K562 (cell line): ENCODE measurements at regions not wholly inside any gene's neighbourhood (a gene's known extent, or its start where the extent isn't known, plus 50 kb on each side); places are given as distances from the start of the nearest gene placed in this dataset.

ENCODE experiments used
- ATAC-seq: fragments of 200-7000 bp; cut with Tn5 transposase; 3 replicates; pipeline ENCODE4 v1.9.1; 2020; ENCODE audit warnings: moderate library complexity
- BruUV-seq: library from RNA; stranded (reverse); fragments of 400-500 nt; replicated peaks from 2 replicates; lab custom pipeline; 2021; lab: Mats Ljungman, UMichigan
- CTCF ChIA-PET: fragments of 300-600 bp; formaldehyde crosslinking; extraction: SDS; loops from one replicate; lab custom pipeline; 2021; ENCODE audit warnings: low intra/inter-chr PET ratio; lab: Yijun Ruan, JAX
- POLR2A ChIA-PET: fragments of 300-600, 350-650 bp; sonication (Branson Sonifier 250); formaldehyde crosslinking; extraction: SDS; loops from one replicate; lab custom pipeline; 2021; ENCODE audit warnings: antibody characterized with exemption, inconsistent platforms; lab: Yijun Ruan, JAX
- DNase-seq, 4 experiments: peaks; one replicate each; pipeline versions ENCODE4 v3.0.0 to v3.0.0-alpha.2; 2011 to 2018; ENCODE audit warnings: low spot score in 3 of 4, mixed read lengths in 3 of 4; ENCODE audit errors: extremely low read depth in 1 of 4
- FAIRE-seq: peaks from 2 replicates; lab custom pipeline; 2011; peaks lifted over from hg19 to GRCh38; lab: Jason Lieb, UNC
- H2AFZ ChIP-seq: 2 replicates; pipeline ENCODE4 v1.6.0; 2011; ENCODE audit warnings: low read depth, low read length, control low read depth, inconsistent platforms
- H3K27ac ChIP-seq: fragments of 200-600 bp; 3 replicates; pipeline ENCODE4 v1.8.0; 2011; ENCODE audit warnings: low read depth, mild to moderate bottlenecking, control low read depth, inconsistent platforms, low read length, moderate library complexity, mixed read lengths; ENCODE audit errors: extremely low read depth
- H3K27me3 ChIP-seq, 2 experiments: fragments of 300-600 bp in 1 of 2; 2 replicates in 1 of 2; 3 replicates in 1 of 2; pipeline versions ENCODE4 v1.6.0 to v1.8.0; 2011; ENCODE audit warnings: inconsistent platforms in 2 of 2, low read length in 2 of 2, mild to moderate bottlenecking in 1 of 2, mixed read lengths in 1 of 2, moderate library complexity in 1 of 2; ENCODE audit not compliant: control insufficient read depth in 2 of 2, insufficient read depth in 2 of 2
- H3K36me3 ChIP-seq: fragments of 300-600 bp; 3 replicates; pipeline ENCODE4 v1.8.0; 2011; ENCODE audit warnings: mild to moderate bottlenecking, low read length, inconsistent platforms; ENCODE audit not compliant: control insufficient read depth, insufficient read depth
- H3K4me1 ChIP-seq, 2 experiments: fragments of 200-600 bp in 1 of 2; replicated peaks in 1 of 2; 2 replicates in 1 of 2; 3 replicates in 1 of 2; pipeline versions ENCODE4 v1.5.1 to v1.8.0; 2011; ENCODE audit warnings: inconsistent platforms in 2 of 2, low read length in 2 of 2, mild to moderate bottlenecking in 1 of 2, mixed read lengths in 1 of 2, moderate library complexity in 1 of 2; ENCODE audit not compliant: control insufficient read depth in 2 of 2, insufficient read depth in 2 of 2
- H3K4me2 ChIP-seq: 2 replicates; pipeline ENCODE4 v1.6.1; 2011; ENCODE audit warnings: low read length, control low read depth, inconsistent platforms, mixed read lengths; ENCODE audit not compliant: insufficient read depth
- H3K4me3 ChIP-seq: fragments of 200-600 bp; sonication (generic), shearing (Covaris generic); 2 replicates; pipeline ENCODE4 v1.5.1; 2016; ENCODE audit warnings: control low read depth, inconsistent platforms
- H3K79me2 ChIP-seq: fragments of 200-600 bp; 3 replicates; pipeline ENCODE4 v1.8.0; 2011; ENCODE audit warnings: low read length, inconsistent platforms; ENCODE audit not compliant: control insufficient read depth, insufficient read depth
- H3K9ac ChIP-seq, 2 experiments: 2 replicates each; pipeline versions ENCODE4 v1.6.0 to v1.6.1; 2011; ENCODE audit warnings: low read depth in 2 of 2, low read length in 2 of 2, control low read depth in 1 of 2, inconsistent platforms in 1 of 2, mild to moderate bottlenecking in 1 of 2, mixed read lengths in 1 of 2; ENCODE audit not compliant: insufficient read depth in 1 of 2
- H3K9me1 ChIP-seq: one replicate; pipeline ENCODE4 v1.6.0; 2011; ENCODE audit warnings: inconsistent platforms, mild to moderate bottlenecking, low read length, moderate library complexity; ENCODE audit not compliant: control insufficient read depth, insufficient read depth
- H3K9me3 ChIP-seq: replicated peaks from 2 replicates; pipeline ENCODE4 v1.5.1; 2011; ENCODE audit warnings: low read depth, low read length, inconsistent platforms; ENCODE audit not compliant: control insufficient read depth, insufficient read depth
- H4K20me1 ChIP-seq: replicated peaks from 2 replicates; pipeline ENCODE4 v1.6.1; 2011; ENCODE audit warnings: low read length, inconsistent platforms, mixed read lengths; ENCODE audit not compliant: control insufficient read depth, insufficient read depth
- ADNP ChIP-seq: fragments of 200-800 bp; sonication (Bioruptor generic); IDR thresholded peaks from 2 replicates; pipeline ENCODE4 v1.6.1; 2016; ENCODE audit warnings: missing genetic modification characterization, missing compliant biosample characterization
- ARID3A ChIP-seq: IDR thresholded peaks from 2 replicates; pipeline ENCODE4 v1.6.1; 2012; ENCODE audit warnings: low read depth, low read length, improper control_type of control experiment, borderline replicate concordance
- BDP1 ChIP-seq: IDR thresholded peaks from 3 replicates; pipeline ENCODE4 v1.6.1; 2011; ENCODE audit not compliant: insufficient read length, insufficient read depth
- HMG20B ChIP-seq: fragments of 250-450 bp; sonication (Bioruptor Pico); IDR thresholded peaks from 2 replicates; pipeline ENCODE4 v1.5.0; 2021; ENCODE audit warnings: mild to moderate bottlenecking
- MED1 ChIP-seq: sonication (generic); formaldehyde crosslinking; IDR thresholded peaks from 2 replicates; pipeline ENCODE4 v1.8.1; 2023; ENCODE audit warnings: missing genetic modification reagents, borderline replicate concordance
- MITF ChIP-seq: IDR thresholded peaks from 2 replicates; pipeline ENCODE4 v1.6.1; 2014; ENCODE audit warnings: antibody characterized with exemption
- NRF1 ChIP-seq, 2 experiments: fragments of 450-650 bp; IDR thresholded peaks in 1 of 2; conservative IDR thresholded peaks in 1 of 2; 2 replicates each; pipeline ENCODE4 v1.6.1; 2014; ENCODE audit warnings: mild to moderate bottlenecking in 2 of 2
- POLR3A ChIP-seq: IDR thresholded peaks from 2 replicates; pipeline ENCODE4 v1.6.1; 2011; ENCODE audit warnings: borderline replicate concordance, mild to moderate bottlenecking, moderate library complexity; ENCODE audit not compliant: insufficient read length, insufficient read depth; ENCODE audit errors: extremely low read depth
- SMARCA5 ChIP-seq: fragments of 450-650 bp; IDR thresholded peaks from 2 replicates; pipeline ENCODE4 v1.6.1; 2016
- ZNF316 ChIP-seq: fragments of 450-650 bp; IDR thresholded peaks from 2 replicates; pipeline ENCODE4 v1.6.1; 2016
- ZNF551 ChIP-seq: fragments of 250-450 bp; sonication (Bioruptor Pico); IDR thresholded peaks from 2 replicates; pipeline ENCODE4 v1.5.0; 2021; ENCODE audit warnings: mild to moderate bottlenecking, moderate library complexity
- WGBS: fragments of 100-300 bp; shearing (Covaris generic); methylation state at CpG from one replicate; pipeline ENCODE4 v1.1.6; 2016; ENCODE audit warnings: low coverage, mixed read lengths; ENCODE audit not compliant: insufficient coverage; ENCODE audit errors: missing lambda C conversion rate; 5-methylcytosine and 5-hydroxymethylcytosine counted together
- in situ Hi-C: fragments of 300-500 bp; cut with MboI; formaldehyde crosslinking; loops from 4 replicates; pipeline ENCODE4 v1.15.0; 2018; ENCODE audit warnings: inconsistent platforms, mixed read lengths
- intact Hi-C: fragments of 100-400 bp; cut with micrococcal nuclease; formaldehyde crosslinking; loops from 2 replicates; pipeline ENCODE4 v1.14.2; 2022

GRCh38 chr5:44535621-44536020 lies 146.4 kb upstream of the FGF10 start:
- no peaks in the 10 kb centered on the region for H3K36me3 ChIP-seq
- ChIA-PET POLR2A (no interaction called here), CTCF (no interaction called here)
- no peak overlapping the region for H2AFZ ChIP-seq
- H3K4me2 ChIP-seq = no peak overlapping the region
- no peaks in the 10 kb centered on the region for H3K27me3 ChIP-seq
- DNase-seq (no peak), FAIRE-seq (no peak), ATAC-seq (no peak)
- intact Hi-C loops (loop anchor here (2.0 kb wide), 1 partner anchor 239 kb away; no protein-coding TSS in a partner anchor), in situ Hi-C loops (no loop called here)
- TF ChIP-seq ZNF551 (CRISPR knock-in tag) (no peak), HMG20B (CRISPR knock-in tag) (no peak), BDP1 (no peak), SMARCA5 (no peak), ZNF316 (no peak), ADNP (no peak)
- H3K9me1 ChIP-seq = no peaks in the 10 kb centered on the region
- H3K79me2 ChIP-seq = no peaks in the 10 kb centered on the region
- no peak overlapping the region for H3K9ac ChIP-seq
- no peaks in the 10 kb centered on the region for H3K9me3 ChIP-seq
- H3K4me1 ChIP-seq = no peaks in the 10 kb centered on the region
- H3K4me3 ChIP-seq = no peak overlapping the region
- no TSS peak for BruUV-seq
- no peak overlapping the region for H3K27ac ChIP-seq
- H4K20me1 ChIP-seq = no peaks in the 10 kb centered on the region
- WGBS = 0% methylated on average over 3 of the region's 3 CpGs

- Histone ChIP-seq H3K4me2 (no peak overlapping the region), H3K9ac (no peak overlapping the region), H3K79me2 (no peaks in the 10 kb centered on the region), H2AFZ (no peak overlapping the region), H3K36me3 (no peaks in the 10 kb centered on the region), H3K4me1 (no peaks in the 10 kb centered on the region), H3K27ac (no peak overlapping the region), H3K9me3 (no peaks in the 10 kb centered on the region; the same call in 1 of the 2 replicates), H3K9me1 (no peaks in the 10 kb centered on the region), H4K20me1 (no peaks in the 10 kb centered on the region), H3K27me3 (no peaks in the 10 kb centered on the region), H3K4me3 (no peak overlapping the region)
- BruUV-seq = no TSS peak
- 0% methylated on average over 1 of the region's 1 CpG for WGBS
- ATAC-seq (no peak), FAIRE-seq (peak; percentile 11), DNase-seq (no peak)
- in situ Hi-C loops (no loop called here), intact Hi-C loops (no loop called here)
- CTCF ChIA-PET = no interaction called here
- POLR2A ChIA-PET = no interaction called here
- TF ChIP-seq ARID3A (no peak), MED1 (CRISPR knock-in tag) (no peak), MITF (no peak), NRF1 (conservative IDR thresholded peaks at IDR 0.05 in 1 of 2, IDR thresholded peaks at IDR 0.05 in 1 of 2) (no peak), POLR3A (no peak)
Measured at GRCh38 chr5:44532981-44533380, 143.8 kb upstream of the FGF10 start.
